Ishikawa (cell line): ENCODE measurements at regions not wholly inside any gene's neighbourhood (a gene's known extent, or its start where the extent isn't known, plus 50 kb on each side); places are given as distances from the start of the nearest gene placed in this dataset.

Source experiments
- CEBPB ChIP-seq: IDR thresholded peaks from 2 replicates; pipeline ENCODE4 v1.6.1; 2012
- CREB1 ChIP-seq: IDR thresholded peaks from 2 replicates; pipeline ENCODE4 v1.6.1; 2012; ENCODE audit warnings: low read depth
- EGR1 ChIP-seq: IDR thresholded peaks from 2 replicates; pipeline ENCODE4 v1.6.1; 2012
- EP300 ChIP-seq: IDR thresholded peaks from 2 replicates; pipeline ENCODE4 v1.6.1; 2012; ENCODE audit warnings: borderline replicate concordance
- FOXM1 ChIP-seq: IDR thresholded peaks from 2 replicates; pipeline ENCODE4 v1.6.1; 2012; ENCODE audit warnings: low read depth, borderline replicate concordance
- MAX ChIP-seq: IDR thresholded peaks from 2 replicates; pipeline ENCODE4 v1.6.1; 2012
- NFIC ChIP-seq: IDR thresholded peaks from 2 replicates; pipeline ENCODE4 v1.6.1; 2012
- RAD21 ChIP-seq: IDR thresholded peaks from 2 replicates; pipeline ENCODE4 v1.6.1; 2012; ENCODE audit warnings: low read depth
- TAF1 ChIP-seq: IDR thresholded peaks from 2 replicates; pipeline ENCODE4 v1.6.1; 2012; ENCODE audit warnings: low read depth, mild to moderate bottlenecking
- TCF12 ChIP-seq: IDR thresholded peaks from 2 replicates; pipeline ENCODE4 v1.6.1; 2012; ENCODE audit warnings: low read depth
- TEAD4 ChIP-seq: IDR thresholded peaks from 2 replicates; pipeline ENCODE4 v1.6.1; 2012
- USF1 ChIP-seq: IDR thresholded peaks from 2 replicates; pipeline ENCODE4 v1.6.1; 2012
- YY1 ChIP-seq: IDR thresholded peaks from 2 replicates; pipeline ENCODE4 v1.6.1; 2012; ENCODE audit warnings: low read depth
- ZBTB7A ChIP-seq: IDR thresholded peaks from 2 replicates; pipeline ENCODE4 v1.6.1; 2012; ENCODE audit warnings: low read depth
- TF ChIP-seq, protein P1 (sequence below): IDR thresholded peaks from 2 replicates; pipeline ENCODE4 v1.6.1; 2012; ENCODE audit warnings: low read depth, mild to moderate bottlenecking

GRCh38 chr15:31267161-31268107 is 59.2 kb upstream of the KLF13 start:
- TF ChIP-seq RAD21 (no peak), NFIC (no peak), CREB1 (no peak), ZBTB7A (no peak), MAX (no peak), EP300 (no peak), EGR1 (no peak)
- TF ChIP-seq, protein P1, sequence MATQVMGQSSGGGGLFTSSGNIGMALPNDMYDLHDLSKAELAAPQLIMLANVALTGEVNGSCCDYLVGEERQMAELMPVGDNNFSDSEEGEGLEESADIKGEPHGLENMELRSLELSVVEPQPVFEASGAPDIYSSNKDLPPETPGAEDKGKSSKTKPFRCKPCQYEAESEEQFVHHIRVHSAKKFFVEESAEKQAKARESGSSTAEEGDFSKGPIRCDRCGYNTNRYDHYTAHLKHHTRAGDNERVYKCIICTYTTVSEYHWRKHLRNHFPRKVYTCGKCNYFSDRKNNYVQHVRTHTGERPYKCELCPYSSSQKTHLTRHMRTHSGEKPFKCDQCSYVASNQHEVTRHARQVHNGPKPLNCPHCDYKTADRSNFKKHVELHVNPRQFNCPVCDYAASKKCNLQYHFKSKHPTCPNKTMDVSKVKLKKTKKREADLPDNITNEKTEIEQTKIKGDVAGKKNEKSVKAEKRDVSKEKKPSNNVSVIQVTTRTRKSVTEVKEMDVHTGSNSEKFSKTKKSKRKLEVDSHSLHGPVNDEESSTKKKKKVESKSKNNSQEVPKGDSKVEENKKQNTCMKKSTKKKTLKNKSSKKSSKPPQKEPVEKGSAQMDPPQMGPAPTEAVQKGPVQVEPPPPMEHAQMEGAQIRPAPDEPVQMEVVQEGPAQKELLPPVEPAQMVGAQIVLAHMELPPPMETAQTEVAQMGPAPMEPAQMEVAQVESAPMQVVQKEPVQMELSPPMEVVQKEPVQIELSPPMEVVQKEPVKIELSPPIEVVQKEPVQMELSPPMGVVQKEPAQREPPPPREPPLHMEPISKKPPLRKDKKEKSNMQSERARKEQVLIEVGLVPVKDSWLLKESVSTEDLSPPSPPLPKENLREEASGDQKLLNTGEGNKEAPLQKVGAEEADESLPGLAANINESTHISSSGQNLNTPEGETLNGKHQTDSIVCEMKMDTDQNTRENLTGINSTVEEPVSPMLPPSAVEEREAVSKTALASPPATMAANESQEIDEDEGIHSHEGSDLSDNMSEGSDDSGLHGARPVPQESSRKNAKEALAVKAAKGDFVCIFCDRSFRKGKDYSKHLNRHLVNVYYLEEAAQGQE = no peak

DNA sequence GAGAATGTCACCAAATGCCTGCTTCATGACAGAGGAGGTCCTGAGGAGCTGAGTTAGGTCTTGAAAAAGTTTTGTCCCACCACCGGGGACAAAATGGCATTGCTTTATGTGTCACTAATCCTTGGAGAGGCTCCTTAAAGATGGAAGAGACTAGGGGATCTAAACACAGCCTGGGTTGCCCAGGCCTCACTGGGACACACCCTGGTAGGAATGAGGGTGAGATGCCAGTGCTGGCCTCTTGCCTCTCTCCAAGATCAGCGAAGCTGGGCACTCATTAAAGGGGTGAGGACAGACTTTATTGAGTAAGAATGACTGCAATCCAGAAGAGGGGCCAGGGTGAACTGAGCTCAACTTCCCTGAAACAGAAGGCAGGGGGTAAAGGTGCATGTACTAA is 58.5 kb upstream of the KLF13 start:
- TF ChIP-seq USF1 = no peak

GRCh38 chr15:31268911-31269784 is 57.5 kb upstream of the KLF13 start:
- TF ChIP-seq TCF12 (no peak), MAX (no peak), CREB1 (no peak), TAF1 (no peak), FOXM1 (no peak), TEAD4 (no peak)

DNA sequence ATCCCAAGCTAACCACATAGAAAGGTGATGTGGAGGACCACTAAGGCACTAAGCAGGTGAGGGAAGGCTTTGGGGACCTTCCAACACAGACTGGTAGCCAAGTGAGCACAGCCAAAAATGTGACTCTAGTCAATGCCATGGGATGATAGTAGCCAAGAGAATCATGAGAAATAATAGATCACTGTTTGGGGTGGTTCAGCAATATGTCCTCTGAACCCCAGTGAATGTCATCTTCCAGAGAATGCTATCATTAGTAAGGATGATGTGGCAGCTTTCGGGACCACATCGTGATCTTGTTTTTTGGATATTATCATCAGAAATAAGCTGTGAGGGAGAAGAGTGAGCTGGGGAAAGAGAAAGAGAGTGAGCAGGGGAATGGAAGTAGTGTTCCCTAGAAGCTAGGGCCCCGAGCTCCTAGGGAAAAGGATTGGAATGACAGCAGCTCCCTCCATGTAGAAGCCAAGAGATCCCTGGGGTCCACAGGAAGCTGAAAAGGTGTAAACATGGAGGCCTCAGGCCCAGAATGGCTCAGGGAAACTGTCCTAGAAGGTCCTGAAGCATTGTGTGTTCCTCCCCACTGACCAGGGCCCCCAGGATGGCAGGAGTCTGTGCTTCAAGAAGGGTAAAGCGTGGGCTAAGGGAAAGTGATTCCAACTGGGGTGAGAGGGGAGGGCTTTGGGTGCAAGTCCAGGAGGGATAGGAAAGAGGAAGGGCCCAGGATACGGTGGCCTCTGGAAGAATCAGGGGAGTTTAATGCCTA is 56.6 kb upstream of the KLF13 start:
- TF ChIP-seq EGR1 (no peak), YY1 (no peak), TEAD4 (no peak), NFIC (no peak), USF1 (no peak), TCF12 (no peak), FOXM1 (no peak), EP300 (no peak), MAX (no peak), ZBTB7A (no peak), CREB1 (no peak), RAD21 (no peak)
- TF ChIP-seq, protein P1 = no peak

DNA sequence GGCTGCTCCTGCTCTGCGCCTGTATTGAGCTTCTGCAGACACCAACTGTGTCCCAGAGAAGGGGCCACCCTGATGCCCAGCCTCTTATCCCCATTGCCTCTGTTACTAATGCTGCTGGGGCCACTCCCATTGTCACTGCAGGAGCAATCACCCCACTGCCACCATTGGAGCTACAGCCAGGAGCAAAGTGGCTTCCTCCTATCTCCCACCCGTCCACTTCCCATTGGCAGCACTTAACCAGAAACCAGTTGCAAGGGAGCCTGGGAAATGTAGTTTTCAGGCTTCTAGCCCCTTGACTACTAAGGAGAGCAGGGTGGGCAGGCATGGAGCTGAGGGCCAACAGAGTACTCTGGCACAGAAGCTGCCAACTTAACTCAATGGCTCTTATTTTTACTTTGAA is 55.9 kb upstream of the KLF13 start:
- TF ChIP-seq NFIC = no peak
- TF ChIP-seq CEBPB = no peak
- TF ChIP-seq EGR1 = no peak
- TF ChIP-seq ZBTB7A = no peak
- no peak for TF ChIP-seq CREB1
- TF ChIP-seq, protein P1 = no peak
- no peak for TF ChIP-seq EP300
- TF ChIP-seq TAF1 = no peak
- no peak for TF ChIP-seq YY1
- no peak for TF ChIP-seq RAD21
- TF ChIP-seq TEAD4 = no peak
- no peak for TF ChIP-seq TCF12
- TF ChIP-seq FOXM1 = no peak
- no peak for TF ChIP-seq USF1
- no peak for TF ChIP-seq MAX
